ENCODE measurements at regions not wholly inside any gene's neighbourhood (a gene's known extent, or its start where the extent isn't known, plus 50 kb on each side); places are given as distances from the start of the nearest gene placed in this dataset.

- TF ChIP-seq, protein P1, sequence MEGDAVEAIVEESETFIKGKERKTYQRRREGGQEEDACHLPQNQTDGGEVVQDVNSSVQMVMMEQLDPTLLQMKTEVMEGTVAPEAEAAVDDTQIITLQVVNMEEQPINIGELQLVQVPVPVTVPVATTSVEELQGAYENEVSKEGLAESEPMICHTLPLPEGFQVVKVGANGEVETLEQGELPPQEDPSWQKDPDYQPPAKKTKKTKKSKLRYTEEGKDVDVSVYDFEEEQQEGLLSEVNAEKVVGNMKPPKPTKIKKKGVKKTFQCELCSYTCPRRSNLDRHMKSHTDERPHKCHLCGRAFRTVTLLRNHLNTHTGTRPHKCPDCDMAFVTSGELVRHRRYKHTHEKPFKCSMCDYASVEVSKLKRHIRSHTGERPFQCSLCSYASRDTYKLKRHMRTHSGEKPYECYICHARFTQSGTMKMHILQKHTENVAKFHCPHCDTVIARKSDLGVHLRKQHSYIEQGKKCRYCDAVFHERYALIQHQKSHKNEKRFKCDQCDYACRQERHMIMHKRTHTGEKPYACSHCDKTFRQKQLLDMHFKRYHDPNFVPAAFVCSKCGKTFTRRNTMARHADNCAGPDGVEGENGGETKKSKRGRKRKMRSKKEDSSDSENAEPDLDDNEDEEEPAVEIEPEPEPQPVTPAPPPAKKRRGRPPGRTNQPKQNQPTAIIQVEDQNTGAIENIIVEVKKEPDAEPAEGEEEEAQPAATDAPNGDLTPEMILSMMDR (IDR thresholded peaks at IDR 0.05): no peak
- no peak for TF ChIP-seq POLR2A (IDR thresholded peaks at IDR 0.05)
These were observed 121.7 kb upstream of the PRB2 start for GRCh38 chr12:11517080-11517479.
